Mammary epithelial cell (primary cell): ENCODE measurements at regions not wholly inside any gene's neighbourhood (a gene's known extent, or its start where the extent isn't known, plus 50 kb on each side); places are given as distances from the start of the nearest gene placed in this dataset.

Experiments used
- CTCF ChIP-seq, 2 donors: IDR thresholded peaks in 1 of 2; conservative IDR thresholded peaks in 1 of 2; 2 replicates each; pipeline ENCODE4 v1.5.1; 2011 to 2012; ENCODE audit warnings: inconsistent platforms in 2 of 2, low read length in 2 of 2, mild to moderate bottlenecking in 2 of 2, control low read depth in 1 of 2, low read depth in 1 of 2; ENCODE audit not compliant: insufficient read depth in 1 of 2; ENCODE audit errors: extremely low read depth in 1 of 2
- EZH2 ChIP-seq: IDR thresholded peaks from 2 replicates; pipeline ENCODE4 v1.6.1; 2012; ENCODE audit warnings: low read length, inconsistent platforms, borderline replicate concordance

- TF ChIP-seq CTCF (conservative IDR thresholded peaks at IDR 0.05 in 1 of 2, IDR thresholded peaks at IDR 0.05 in 1 of 2; ENCODE audit: extremely low read depth in 1 of 2, insufficient read depth in 1 of 2, low read depth in 1 of 2, low read length in 2 of 2) = no peak
- TF ChIP-seq EZH2 = no peak
Measured at GRCh38 chr2:59935005-59935404, 618.4 kb downstream of the BCL11A start.
